H9 (cell line): ENCODE measurements at regions not wholly inside any gene's neighbourhood (a gene's known extent, or its start where the extent isn't known, plus 50 kb on each side); places are given as distances from the start of the nearest gene placed in this dataset.

Experiments
- DNase-seq: peaks from one replicate; pipeline ENCODE4 v3.0.0-alpha.2; 2017
- H2AFZ ChIP-seq: one replicate; pipeline ENCODE4 v1.6.1; 2013; ENCODE audit warnings: mild to moderate bottlenecking, low read length, control low read depth, moderate library complexity
- H2AK5ac ChIP-seq: 2 replicates; pipeline ENCODE4 v1.6.1; 2013; ENCODE audit warnings: low read length, control low read depth, mixed read lengths; ENCODE audit not compliant: insufficient read length
- H2BK120ac ChIP-seq: one replicate; pipeline ENCODE4 v1.6.1; 2013; ENCODE audit warnings: low read depth, mild to moderate bottlenecking, low read length, control low read depth, inconsistent platforms; ENCODE audit not compliant: poor library complexity, severe bottlenecking
- H2BK12ac ChIP-seq: 2 replicates; pipeline ENCODE4 v1.6.1; 2013; ENCODE audit warnings: low read length, control low read depth, mixed read lengths, low read depth; ENCODE audit not compliant: insufficient read length
- H2BK15ac ChIP-seq: 2 replicates; pipeline ENCODE4 v1.6.1; 2013; ENCODE audit warnings: low read depth, low read length, control low read depth
- H2BK20ac ChIP-seq: one replicate; pipeline ENCODE4 v1.6.1; 2013; ENCODE audit warnings: low read depth, mild to moderate bottlenecking, low read length, control low read depth, inconsistent platforms; ENCODE audit not compliant: poor library complexity, severe bottlenecking
- H2BK5ac ChIP-seq: 2 replicates; pipeline ENCODE4 v1.6.1; 2013; ENCODE audit warnings: low read length, control low read depth, mixed read lengths; ENCODE audit not compliant: insufficient read length
- H3K14ac ChIP-seq: 2 replicates; pipeline ENCODE4 v1.6.1; 2013; ENCODE audit warnings: low read length, control low read depth; ENCODE audit not compliant: insufficient read depth
- H3K18ac ChIP-seq: 2 replicates; pipeline ENCODE4 v1.6.1; 2013; ENCODE audit warnings: low read depth, mild to moderate bottlenecking, mixed read lengths, low read length, control low read depth; ENCODE audit not compliant: insufficient read length
- H3K23ac ChIP-seq: 2 replicates; pipeline ENCODE4 v1.6.1; 2013; ENCODE audit warnings: low read length, control low read depth, mixed read lengths, low read depth; ENCODE audit not compliant: insufficient read length
- H3K23me2 ChIP-seq: 2 replicates; pipeline ENCODE4 v1.6.1; 2013; ENCODE audit warnings: low read depth, mild to moderate bottlenecking, mixed read lengths, low read length, control low read depth; ENCODE audit not compliant: insufficient read length, poor library complexity, severe bottlenecking
- H3K27ac ChIP-seq: 2 replicates; pipeline ENCODE4 v1.5.1; 2013; ENCODE audit warnings: low read length, control low read depth, mixed read lengths, low read depth; ENCODE audit not compliant: insufficient read length
- H3K27me3 ChIP-seq: 2 replicates; pipeline ENCODE4 v1.6.1; 2013; ENCODE audit warnings: low read length, control low read depth, inconsistent platforms; ENCODE audit not compliant: insufficient read depth
- H3K4ac ChIP-seq: 2 replicates; pipeline ENCODE4 v1.6.1; 2013; ENCODE audit warnings: low read depth, mild to moderate bottlenecking, control low read depth, inconsistent platforms, low read length, moderate library complexity
- H3K4me1 ChIP-seq: 2 replicates; pipeline ENCODE4 v1.6.1; 2013; ENCODE audit warnings: low read length, control low read depth, inconsistent platforms; ENCODE audit not compliant: insufficient read depth
- H3K4me2 ChIP-seq: 2 replicates; pipeline ENCODE4 v1.6.1; 2013; ENCODE audit warnings: low read length, control low read depth, mixed read lengths; ENCODE audit not compliant: insufficient read length, insufficient read depth
- H3K56ac ChIP-seq: 2 replicates; pipeline ENCODE4 v1.6.1; 2013; ENCODE audit warnings: low read depth, mild to moderate bottlenecking, mixed read lengths, low read length, control low read depth; ENCODE audit not compliant: insufficient read length
- H3K79me1 ChIP-seq: 2 replicates; pipeline ENCODE4 v1.6.1; 2013; ENCODE audit warnings: low read depth, mild to moderate bottlenecking, moderate library complexity, low read length, control low read depth, inconsistent platforms; ENCODE audit not compliant: insufficient read depth, poor library complexity, severe bottlenecking
- H3K79me2 ChIP-seq: 2 replicates; pipeline ENCODE4 v1.6.1; 2013; ENCODE audit warnings: low read length, control low read depth, inconsistent platforms; ENCODE audit not compliant: insufficient read depth
- H3K9ac ChIP-seq: 2 replicates; pipeline ENCODE4 v1.6.1; 2013; ENCODE audit warnings: low read length, control low read depth, mixed read lengths; ENCODE audit not compliant: insufficient read length; ENCODE audit errors: extremely low read depth
- H3K9me3 ChIP-seq: one replicate; pipeline ENCODE4 v1.6.1; 2013; ENCODE audit warnings: low read depth, low read length, inconsistent platforms; ENCODE audit not compliant: control insufficient read depth
- H3T11ph ChIP-seq: one replicate; pipeline ENCODE4 v1.6.1; 2013; ENCODE audit warnings: mild to moderate bottlenecking, low read length, control low read depth, inconsistent platforms
- H4K20me1 ChIP-seq: one replicate; pipeline ENCODE4 v1.6.1; 2013; ENCODE audit not compliant: control insufficient read depth, insufficient read length, insufficient read depth
- H4K5ac ChIP-seq: 2 replicates; pipeline ENCODE4 v1.6.1; 2013; ENCODE audit warnings: low read depth, mild to moderate bottlenecking, mixed read lengths, low read length, control low read depth; ENCODE audit not compliant: insufficient read length
- H4K8ac ChIP-seq: replicated peaks from 2 replicates; pipeline ENCODE4 v1.6.1; 2013; ENCODE audit warnings: low read length, control low read depth, mixed read lengths, low read depth; ENCODE audit not compliant: insufficient read length
- H4K91ac ChIP-seq: 2 replicates; pipeline ENCODE4 v1.6.1; 2013; ENCODE audit warnings: low read depth, mild to moderate bottlenecking, moderate library complexity, mixed read lengths, low read length, control low read depth; ENCODE audit not compliant: insufficient read length
- H3K27ac Mint-ChIP-seq, 3 experiments: 2 replicates in 2 of 3; 3 replicates in 1 of 3; pipeline ENCODE4 v1.8.0; 2020 to 2021; ENCODE audit warnings: mixed read lengths in 3 of 3, mild to moderate bottlenecking in 1 of 3, moderate library complexity in 1 of 3
- H3K27me3 Mint-ChIP-seq: 2 replicates; pipeline ENCODE4 v1.8.0; 2021; ENCODE audit warnings: low read depth, mild to moderate bottlenecking, moderate library complexity, mixed read lengths
- H3K36me3 Mint-ChIP-seq, 3 experiments: 2 replicates in 2 of 3; 3 replicates in 1 of 3; pipeline ENCODE4 v1.8.0; 2020 to 2021; ENCODE audit warnings: low read depth in 3 of 3, mixed read lengths in 3 of 3; ENCODE audit not compliant: insufficient read depth in 1 of 3
- H3K4me1 Mint-ChIP-seq, 2 experiments: 2 replicates each; pipeline ENCODE4 v1.8.0; 2020; ENCODE audit warnings: mixed read lengths in 2 of 2
- H3K4me3 Mint-ChIP-seq, 2 experiments: 2 replicates in 1 of 2; 3 replicates in 1 of 2; pipeline ENCODE4 v1.8.0; 2020 to 2021; ENCODE audit warnings: mild to moderate bottlenecking in 2 of 2, mixed read lengths in 2 of 2, moderate library complexity in 1 of 2
- H3K9me3 Mint-ChIP-seq, 2 experiments: 2 replicates in 1 of 2; 3 replicates in 1 of 2; pipeline ENCODE4 v1.8.0; 2020; ENCODE audit warnings: mild to moderate bottlenecking in 2 of 2, mixed read lengths in 2 of 2, moderate library complexity in 1 of 2
- CTCF ChIP-seq: fragments of 200-600 bp; sonication (generic); conservative IDR thresholded peaks from 3 replicates; pipeline ENCODE4 v1.8.0; 2021; ENCODE audit warnings: antibody characterized with exemption, mild to moderate bottlenecking
- WGBS: extraction: QIAGEN DNeasy Blood & Tissue Kit; methylation state at CpG from one replicate; pipeline ENCODE4 v1.1.7; 2013; ENCODE audit warnings: missing lambda C conversion rate, low lambda C conversion rate, mixed read lengths; ENCODE audit not compliant: insufficient read length; ENCODE audit errors: extremely low coverage; 5-methylcytosine and 5-hydroxymethylcytosine counted together

GRCh38 chr7:1321411-1322239 is 89.0 kb downstream of the UNCX start:
- no peaks in the 10 kb centered on the region; the same call in 1 of the 2 replicates for H3K27me3 Mint-ChIP-seq
- no peaks in the 10 kb centered on the region for H4K20me1 ChIP-seq
- H2BK12ac ChIP-seq, result no peak overlapping the region
- H3K4me3 Mint-ChIP-seq, result no peak overlapping the region
- no peaks in the 10 kb centered on the region for H3K79me2 ChIP-seq
- H3K27me3 ChIP-seq, result no peaks in the 10 kb centered on the region
- no peak overlapping the region for H3K4ac ChIP-seq
- no CpG with 5 or more reads among the region's 39 CpGs for WGBS
- H3K56ac ChIP-seq, result no peak overlapping the region
- H3K14ac ChIP-seq, result no peak overlapping the region; the same call in 1 of the 2 replicates
- no peak overlapping the region for H3K27ac ChIP-seq
- H2BK5ac ChIP-seq, result no peak overlapping the region
- H3K9me3 Mint-ChIP-seq, result no peaks in the 10 kb centered on the region
- H3T11ph ChIP-seq, result no peak overlapping the region
- no peak overlapping the region for H4K5ac ChIP-seq
- DNase-seq, result no peak
- no peak overlapping the region for H3K18ac ChIP-seq
- no peak overlapping the region for H2AK5ac ChIP-seq
- no peak overlapping the region; a peak in 1 of 7 replicates for H3K27ac Mint-ChIP-seq
- no peaks in the 10 kb centered on the region for H3K23me2 ChIP-seq
- H2BK20ac ChIP-seq, result no peak overlapping the region
- no peak for TF ChIP-seq CTCF
- no peak overlapping the region for H3K23ac ChIP-seq
- no peak overlapping the region for H3K4me2 ChIP-seq
- H2BK15ac ChIP-seq, result no peak overlapping the region; the same call in 1 of the 2 replicates
- no peak overlapping the region for H4K91ac ChIP-seq
- no peak overlapping the region for H4K8ac ChIP-seq
- no peaks in the 10 kb centered on the region for H3K79me1 ChIP-seq
- no peaks in the 10 kb centered on the region for H3K4me1 ChIP-seq
- H3K9me3 ChIP-seq, result no peaks in the 10 kb centered on the region
- no peak overlapping the region for H2AFZ ChIP-seq
- H3K4me1 Mint-ChIP-seq, result peaks cover 0 to 7% of the 10 kb centered on the region in 2 experiments; a peak in 2 of 4 replicates
- no peak overlapping the region for H3K9ac ChIP-seq
- H2BK120ac ChIP-seq, result no peak overlapping the region
- no peaks in the 10 kb centered on the region for H3K36me3 Mint-ChIP-seq
